Ishikawa (cell line): ENCODE measurements at regions not wholly inside any gene's neighbourhood (a gene's known extent, or its start where the extent isn't known, plus 50 kb on each side); places are given as distances from the start of the nearest gene placed in this dataset.

Source experiments
- CEBPB ChIP-seq: IDR thresholded peaks from 2 replicates; pipeline ENCODE4 v1.6.1; 2012
- EP300 ChIP-seq: IDR thresholded peaks from 2 replicates; pipeline ENCODE4 v1.6.1; 2012; ENCODE audit warnings: borderline replicate concordance
- NFIC ChIP-seq: IDR thresholded peaks from 2 replicates; pipeline ENCODE4 v1.6.1; 2012
- REST ChIP-seq: IDR thresholded peaks from 2 replicates; pipeline ENCODE4 v1.6.1; 2012; ENCODE audit warnings: low read depth, mild to moderate bottlenecking
- TAF1 ChIP-seq: IDR thresholded peaks from 2 replicates; pipeline ENCODE4 v1.6.1; 2012; ENCODE audit warnings: low read depth, mild to moderate bottlenecking
- TEAD4 ChIP-seq: IDR thresholded peaks from 2 replicates; pipeline ENCODE4 v1.6.1; 2012
- USF1 ChIP-seq: IDR thresholded peaks from 2 replicates; pipeline ENCODE4 v1.6.1; 2012

GRCh38 chr7:68414631-68415425 lies 1183.4 kb upstream of the AUTS2 start:
- TF ChIP-seq EP300 = no peak
- TF ChIP-seq USF1 = no peak
- TF ChIP-seq TEAD4 = no peak
- no peak for TF ChIP-seq REST
- TF ChIP-seq TAF1 = no peak
- no peak for TF ChIP-seq NFIC
- TF ChIP-seq CEBPB = no peak
